ENCODE measurements at regions not wholly inside any gene's neighbourhood (a gene's known extent, or its start where the extent isn't known, plus 50 kb on each side); places are given as distances from the start of the nearest gene placed in this dataset.

- no peaks in the 10 kb centered on the region for H4K20me1 ChIP-seq
- no peaks in the 10 kb centered on the region for H3K36me3 ChIP-seq
- no peak overlapping the region for H3K27ac ChIP-seq
- no peaks in the 10 kb centered on the region for H3K27me3 ChIP-seq
- no peak overlapping the region for H3K4me2 ChIP-seq
- no peak overlapping the region for H3K4me3 ChIP-seq
- H3K9ac ChIP-seq, result no peak overlapping the region
- no peak for TF ChIP-seq Cebpa-rat (IDR thresholded peaks at IDR 0.05)
- H3K4me1 ChIP-seq, result no peaks in the 10 kb centered on the region
- H3K9me3 ChIP-seq (replicated peaks in 1 of 11), result peaks cover 0 to 8% (median 0%) of the 10 kb centered on the region in 11 experiments; a peak in 4 of 22 replicates
Measured at GRCh38 chr6:169320013-169320412, 66.4 kb upstream of the THBS2 start.

- Histone ChIP-seq H3K27ac (no peak overlapping the region), H4K20me1 (no peaks in the 10 kb centered on the region), H3K4me1 (no peaks in the 10 kb centered on the region), H3K4me3 (no peak overlapping the region), H3K9ac (no peak overlapping the region), H3K4me2 (no peak overlapping the region), H3K36me3 (no peaks in the 10 kb centered on the region), H3K9me3 (replicated peaks in 1 of 11) (peaks cover 0 to 16% (median 0%) of the 10 kb centered on the region in 11 experiments; a peak in 7 of 22 replicates), H3K27me3 (no peaks in the 10 kb centered on the region)
- no peak for TF ChIP-seq Cebpa-rat (IDR thresholded peaks at IDR 0.05)
Measured at GRCh38 chr6:169317441-169318202, 64.0 kb upstream of the THBS2 start.

- Histone ChIP-seq H3K9me3 (replicated peaks in 1 of 11) (peaks cover 0 to 16% (median 0%) of the 10 kb centered on the region in 11 experiments; a peak in 7 of 22 replicates), H3K27me3 (no peaks in the 10 kb centered on the region), H3K4me2 (no peak overlapping the region), H4K20me1 (no peaks in the 10 kb centered on the region), H3K27ac (no peak overlapping the region), H3K4me1 (no peaks in the 10 kb centered on the region), H3K4me3 (no peak overlapping the region), H3K36me3 (no peaks in the 10 kb centered on the region), H3K9ac (no peak overlapping the region)
- no peak for TF ChIP-seq Cebpa-rat (IDR thresholded peaks at IDR 0.05)
Measured at GRCh38 chr6:169316651-169317050, 63.0 kb upstream of the THBS2 start.

- Histone ChIP-seq H3K4me3 (no peak overlapping the region), H3K4me2 (no peak overlapping the region), H3K9ac (no peak overlapping the region), H3K9me3 (replicated peaks in 1 of 11) (peaks cover 0 to 16% (median 0%) of the 10 kb centered on the region in 11 experiments; a peak in 7 of 22 replicates), H3K4me1 (no peaks in the 10 kb centered on the region), H3K36me3 (no peaks in the 10 kb centered on the region), H4K20me1 (no peaks in the 10 kb centered on the region), H3K27me3 (no peaks in the 10 kb centered on the region), H3K27ac (no peak overlapping the region)
- no peak for TF ChIP-seq Cebpa-rat (IDR thresholded peaks at IDR 0.05)
Measured at GRCh38 chr6:169315830-169316614, 62.4 kb upstream of the THBS2 start.

- no peaks in the 10 kb centered on the region for H3K27me3 ChIP-seq
- H3K4me2 ChIP-seq, result no peak overlapping the region
- H3K36me3 ChIP-seq, result no peaks in the 10 kb centered on the region
- H3K9ac ChIP-seq, result no peak overlapping the region
- H3K4me3 ChIP-seq, result no peak overlapping the region
- TF ChIP-seq Cebpa-rat (IDR thresholded peaks at IDR 0.05), result no peak
- no peaks in the 10 kb centered on the region for H4K20me1 ChIP-seq
- H3K27ac ChIP-seq, result no peak overlapping the region
- H3K9me3 ChIP-seq (replicated peaks in 1 of 11), result peaks cover 0 to 16% (median 0%) of the 10 kb centered on the region in 11 experiments; a peak in 7 of 22 replicates
- no peaks in the 10 kb centered on the region for H3K4me1 ChIP-seq
Measured at GRCh38 chr6:169313347-169314010, 59.8 kb upstream of the THBS2 start.

GRCh38 chr6:169312658-169313346 lies 59.2 kb upstream of the THBS2 start:
- Histone ChIP-seq H3K36me3 (no peaks in the 10 kb centered on the region), H3K9me3 (replicated peaks in 1 of 11) (peaks cover 0 to 16% (median 0%) of the 10 kb centered on the region in 11 experiments; a peak in 7 of 22 replicates), H4K20me1 (no peaks in the 10 kb centered on the region), H3K27me3 (no peaks in the 10 kb centered on the region), H3K9ac (no peak overlapping the region), H3K27ac (no peak overlapping the region), H3K4me2 (no peak overlapping the region), H3K4me3 (no peak overlapping the region), H3K4me1 (no peaks in the 10 kb centered on the region)
- no peak for TF ChIP-seq Cebpa-rat (IDR thresholded peaks at IDR 0.05)

- Histone ChIP-seq H3K9me3 (replicated peaks in 1 of 11) (peaks cover 0 to 19% (median 5%) of the 10 kb centered on the region in 11 experiments; a peak in 9 of 22 replicates), H3K27me3 (no peaks in the 10 kb centered on the region), H3K4me1 (no peaks in the 10 kb centered on the region), H3K4me3 (no peak overlapping the region), H3K9ac (no peak overlapping the region), H4K20me1 (no peaks in the 10 kb centered on the region), H3K27ac (no peak overlapping the region), H3K4me2 (no peak overlapping the region), H3K36me3 (no peaks in the 10 kb centered on the region)
- TF ChIP-seq Cebpa-rat (IDR thresholded peaks at IDR 0.05), result no peak
Measured at GRCh38 chr6:169310983-169311382, 57.3 kb upstream of the THBS2 start.

Measured in BLaER1 treated with 17β-estradiol and CSF1 and Interleukin-3, amounts not matched to agents 10 nM and 100 nM (cell line).